GM12878 (cell line): ENCODE measurements at regions not wholly inside any gene's neighbourhood (a gene's known extent, or its start where the extent isn't known, plus 50 kb on each side); places are given as distances from the start of the nearest gene placed in this dataset.

ENCODE experiments used
- ATAC-seq: fragments of 200-7000 bp; cut with Tn5 transposase; 3 replicates; pipeline ENCODE4 v1.9.1; 2020; ENCODE audit warnings: mild to moderate bottlenecking, moderate library complexity
- BruUV-seq: library from RNA; stranded (reverse); fragments of 400-500 nt; replicated peaks from 2 replicates; lab custom pipeline; 2021; lab: Mats Ljungman, UMichigan
- CTCF ChIA-PET: fragments of 300-600 bp; sonication (Branson Sonifier 250); formaldehyde crosslinking; extraction: SDS; loops from one replicate; lab custom pipeline; 2021; ENCODE audit warnings: inconsistent platforms; lab: Yijun Ruan, JAX
- POLR2A ChIA-PET: fragments of 350-600 bp; formaldehyde crosslinking; extraction: SDS; loops from one replicate; lab custom pipeline; 2021; ENCODE audit warnings: inconsistent platforms; lab: Charles Lee
- RAD21 ChIA-PET: fragments of 300-600 bp; sonication (Branson Sonifier 250); formaldehyde crosslinking; loops from one replicate; lab custom pipeline; 2023; ENCODE audit warnings: antibody characterized with exemption; ENCODE audit not compliant: unreplicated experiment; lab: Charles Lee
- SMC1A ChIA-PET: fragments of 300-600 bp; sonication (Branson Sonifier 250); formaldehyde crosslinking; loops from one replicate; lab custom pipeline; 2023; ENCODE audit not compliant: unreplicated experiment, uncharacterized antibody; lab: Charles Lee
- DNase-seq: peaks from one replicate; pipeline ENCODE4 v3.0.0-alpha.2; 2011; ENCODE audit warnings: low read depth, low spot score
- FAIRE-seq: peaks from 3 replicates; lab custom pipeline; 2011; peaks lifted over from hg19 to GRCh38; lab: Jason Lieb, UNC
- H2AFZ ChIP-seq: 2 replicates; pipeline ENCODE4 v1.6.0; 2011; ENCODE audit warnings: low read depth, low read length, control low read depth; ENCODE audit not compliant: control insufficient read depth
- H3K27ac ChIP-seq: 2 replicates; pipeline ENCODE4 v1.5.1; 2011; ENCODE audit warnings: control low read depth; ENCODE audit not compliant: control insufficient read depth, insufficient read depth
- H3K27me3 ChIP-seq, 2 experiments: replicated peaks in 1 of 2; 2 replicates each; pipeline versions ENCODE4 v1.6.0 to v1.6.1; 2011; ENCODE audit warnings: low read length in 1 of 2; ENCODE audit not compliant: control insufficient read depth in 2 of 2, insufficient read depth in 2 of 2
- H3K36me3 ChIP-seq, 2 experiments: 2 replicates each; pipeline ENCODE4 v1.5.1; 2011; ENCODE audit warnings: low read length in 1 of 2; ENCODE audit not compliant: control insufficient read depth in 2 of 2, insufficient read depth in 2 of 2
- H3K4me1 ChIP-seq: 2 replicates; pipeline ENCODE4 v1.6.1; 2011; ENCODE audit warnings: mild to moderate bottlenecking, low read length, moderate library complexity, mixed read lengths; ENCODE audit not compliant: control insufficient read depth, insufficient read depth
- H3K4me2 ChIP-seq: 2 replicates; pipeline ENCODE4 v1.6.0; 2011; ENCODE audit warnings: control low read depth; ENCODE audit not compliant: control insufficient read depth, insufficient read depth
- H3K4me3 ChIP-seq: fragments of 200-600 bp; sonication (generic); 2 replicates; pipeline ENCODE4 v1.5.1; 2016
- H3K79me2 ChIP-seq: 2 replicates; pipeline ENCODE4 v1.6.0; 2011; ENCODE audit warnings: low read length; ENCODE audit not compliant: control insufficient read depth, insufficient read depth
- H3K9ac ChIP-seq: 2 replicates; pipeline ENCODE4 v1.8.0; 2011; ENCODE audit warnings: low read length, control low read depth, mixed read lengths; ENCODE audit not compliant: control insufficient read depth, insufficient read depth
- H3K9me3 ChIP-seq: replicated peaks from 3 replicates; pipeline ENCODE4 v1.5.1; 2011; ENCODE audit warnings: mild to moderate bottlenecking, low read length; ENCODE audit not compliant: control insufficient read depth, insufficient read depth
- H4K20me1 ChIP-seq: 2 replicates; pipeline ENCODE4 v1.6.0; 2011; ENCODE audit not compliant: control insufficient read depth, insufficient read depth
- CBX5 ChIP-seq: sonication (generic); IDR thresholded peaks from 2 replicates; pipeline ENCODE4 v1.6.1; 2016; ENCODE audit warnings: low read depth, moderate library complexity, mild to moderate bottlenecking, inconsistent platforms
- CEBPB ChIP-seq, 2 experiments: fragments of 150-350 bp in 1 of 2; IDR thresholded peaks; 2 replicates each; pipeline ENCODE4 v1.6.1; 2012 to 2014; ENCODE audit warnings: low read depth in 2 of 2, low read length in 2 of 2, borderline replicate concordance in 1 of 2, inconsistent platforms in 1 of 2
- IKZF2 ChIP-seq, 2 experiments: fragments of 450-650 bp; IDR thresholded peaks; 2 replicates each; pipeline ENCODE4 v1.6.1; 2017; ENCODE audit warnings: mild to moderate bottlenecking in 2 of 2, moderate library complexity in 2 of 2
- MEF2B ChIP-seq: fragments of 450-650 bp; IDR thresholded peaks from 2 replicates; pipeline ENCODE4 v1.6.1; 2018; ENCODE audit warnings: mild to moderate bottlenecking, moderate library complexity; ENCODE audit not compliant: partially characterized antibody, poor library complexity, severe bottlenecking
- NR2C1 ChIP-seq: fragments of 450-650 bp; IDR thresholded peaks from 2 replicates; pipeline ENCODE4 v1.6.1; 2017; ENCODE audit warnings: antibody characterized with exemption, mild to moderate bottlenecking, moderate library complexity
- PBX3 ChIP-seq: IDR thresholded peaks from 2 replicates; pipeline ENCODE4 v1.6.1; 2011; ENCODE audit warnings: mild to moderate bottlenecking, low read depth, low read length, moderate library complexity; ENCODE audit not compliant: insufficient replicate concordance
- PKNOX1 ChIP-seq: fragments of 450-650 bp; IDR thresholded peaks from 2 replicates; pipeline ENCODE4 v1.6.1; 2016; ENCODE audit warnings: mild to moderate bottlenecking
- RFX5 ChIP-seq: IDR thresholded peaks from 2 replicates; pipeline ENCODE4 v1.6.1; 2011; ENCODE audit warnings: low read depth, low read length, improper control_type of control experiment
- SMARCA5 ChIP-seq: fragments of 450-650 bp; IDR thresholded peaks from 2 replicates; pipeline ENCODE4 v1.6.1; 2017; ENCODE audit warnings: mild to moderate bottlenecking
- SPI1 ChIP-seq: IDR thresholded peaks from 2 replicates; pipeline ENCODE4 v1.6.1; 2011; ENCODE audit warnings: low read depth, mild to moderate bottlenecking, low read length, moderate library complexity, borderline replicate concordance; ENCODE audit not compliant: insufficient read depth
- ZNF274 ChIP-seq: IDR thresholded peaks from one replicate; pipeline ENCODE4 v1.8.0; 2011; ENCODE audit not compliant: insufficient read length, insufficient read depth
- ZZZ3 ChIP-seq: IDR thresholded peaks from 2 replicates; pipeline ENCODE4 v1.6.1; 2011; ENCODE audit warnings: low read depth; ENCODE audit not compliant: control insufficient read depth, insufficient read length
- WGBS: methylation state at CpG from one replicate; pipeline ENCODE4 v1.1.6; 2016; ENCODE audit warnings: low lambda C conversion rate; ENCODE audit not compliant: insufficient replicate concordance, insufficient coverage; ENCODE audit errors: missing lambda C conversion rate; 5-methylcytosine and 5-hydroxymethylcytosine counted together
- in situ Hi-C: fragments of 300-500 bp; cut with MboI; formaldehyde crosslinking; loops from 9 replicates; pipeline ENCODE4 v1.14.3; 2018; ENCODE audit warnings: mixed read lengths
- intact Hi-C: fragments of 100-400 bp; cut with micrococcal nuclease; formaldehyde crosslinking; loops from one replicate; pipeline ENCODE4 v1.14.2; 2022; ENCODE audit not compliant: unreplicated experiment

GRCh38 chr6:4612636-4613171 is 163.5 kb upstream of the CDYL start:
- H4K20me1 ChIP-seq: no peaks in the 10 kb centered on the region
- H3K4me1 ChIP-seq: no peaks in the 10 kb centered on the region
- ChIA-PET CTCF (no interaction called here), SMC1A (no interaction called here), POLR2A (no interaction called here), RAD21 (no interaction called here)
- no peak overlapping the region for H3K9ac ChIP-seq
- no peak overlapping the region for H3K27ac ChIP-seq
- in situ Hi-C loops (no loop called here), intact Hi-C loops (no loop called here)
- no TSS peak for BruUV-seq
- no peaks in the 10 kb centered on the region for H3K79me2 ChIP-seq
- no peaks in the 10 kb centered on the region for H3K36me3 ChIP-seq
- FAIRE-seq: no peak
- no peaks in the 10 kb centered on the region; the same call in 2 of the 3 replicates for H3K9me3 ChIP-seq
- TF ChIP-seq NR2C1 (no peak), ZNF274 (no peak), IKZF2 (IDR thresholded peaks at IDR 0.05) (no peak), CBX5 (no peak), RFX5 (no peak), SMARCA5 (no peak), ZZZ3 (no peak)
- no peak overlapping the region for H3K4me3 ChIP-seq
- H3K4me2 ChIP-seq: no peak overlapping the region
- H3K27me3 ChIP-seq: no peaks in the 10 kb centered on the region; a peak in 1 of 4 replicates
- no peak overlapping the region for H2AFZ ChIP-seq
- DNase-seq: no peak
- ATAC-seq: no peak
- 30% methylated on average over 5 of the region's 5 CpGs for WGBS

GRCh38 chr6:4611429-4612129 is 164.6 kb upstream of the CDYL start:
- H3K9ac ChIP-seq: no peak overlapping the region
- intact Hi-C loops: no loop called here
- TF ChIP-seq SPI1 (peak; percentile 12; the same call in 1 of the 2 replicates), MEF2B (peak; percentile 75), PKNOX1 (peak; percentile 62; the same call in 1 of the 2 replicates), CEBPB (IDR thresholded peaks at IDR 0.05; ENCODE audit: borderline replicate concordance in 1 of 2, low read depth in 2 of 2, low read length in 2 of 2) (no peak), PBX3 (peak; percentile 82)
- TF ChIP-seq, all 136 proteins: peak for 4
- in situ Hi-C loops: no loop called here
- no peak overlapping the region for H3K27ac ChIP-seq
- H3K9me3 ChIP-seq: no peaks in the 10 kb centered on the region; the same call in 2 of the 3 replicates
- H2AFZ ChIP-seq: no peak overlapping the region
- no peaks in the 10 kb centered on the region for H3K36me3 ChIP-seq
- H3K27me3 ChIP-seq: no peaks in the 10 kb centered on the region; a peak in 1 of 4 replicates
- ChIA-PET RAD21 (no interaction called here), SMC1A (no interaction called here), POLR2A (no interaction called here), CTCF (no interaction called here)
- H3K4me1 ChIP-seq: no peaks in the 10 kb centered on the region; the same call in 1 of the 2 replicates
- no peaks in the 10 kb centered on the region for H4K20me1 ChIP-seq
- WGBS: 30% methylated on average over 9 of the region's 9 CpGs
- DNase-seq (no peak), ATAC-seq (no peak), FAIRE-seq (no peak)
- H3K4me3 ChIP-seq: no peak overlapping the region
- BruUV-seq: no TSS peak
- no peaks in the 10 kb centered on the region for H3K79me2 ChIP-seq
- H3K4me2 ChIP-seq: no peak overlapping the region
